Breast epithelium (tissue), 4 donors: ENCODE measurements at regions not wholly inside any gene's neighbourhood (a gene's known extent, or its start where the extent isn't known, plus 50 kb on each side); places are given as distances from the start of the nearest gene placed in this dataset.

ENCODE experiments used
- DNase-seq, 2 donors: peaks; one replicate each; pipeline ENCODE4 v3.0.0-alpha.2; 2019; ENCODE audit warnings: low spot score in 2 of 2
- H3K27ac ChIP-seq, 2 donors: fragments of 200-600 bp; sonication (generic) in 1 of 2; one replicate each; pipeline ENCODE4 v1.5.1; 2016 to 2019; ENCODE audit warnings: mild to moderate bottlenecking in 1 of 2
- H3K27me3 ChIP-seq, 2 donors: fragments of 200-600 bp; sonication (generic) in 1 of 2; one replicate each; pipeline versions ENCODE4 v1.5.1 to v1.6.0; 2017 to 2019; ENCODE audit warnings: control low read depth in 1 of 2, mild to moderate bottlenecking in 1 of 2
- H3K36me3 ChIP-seq: fragments of 200-600 bp; one replicate; pipeline ENCODE4 v1.5.1; 2019
- H3K4me1 ChIP-seq, 2 donors: fragments of 200-600 bp; sonication (generic); one replicate each; pipeline ENCODE4 v1.5.1; 2016 to 2019; ENCODE audit warnings: control low read depth in 1 of 2
- H3K4me3 ChIP-seq, 3 donors: fragments of 200-600 bp; sonication (generic); 1 replicate in 2 of 3; 2 replicates in 1 of 3; pipeline ENCODE4 v1.5.1; 2016 to 2019; ENCODE audit warnings: mild to moderate bottlenecking in 3 of 3, moderate library complexity in 2 of 3
- H3K9me3 ChIP-seq, 2 donors: fragments of 200-600 bp; sonication (generic) in 1 of 2; one replicate each; pipeline ENCODE4 v1.5.1; 2016 to 2019; ENCODE audit warnings: control low read depth in 1 of 2
- POLR2A ChIP-seq: fragments of 450-650 bp; IDR thresholded peaks from one replicate; pipeline ENCODE4 v1.6.1; 2016; ENCODE audit warnings: antibody characterized with exemption, mild to moderate bottlenecking, moderate library complexity
- POLR2AphosphoS5 ChIP-seq, 3 donors: sonication (generic); formaldehyde crosslinking; IDR thresholded peaks; one replicate each; pipeline ENCODE4 v1.6.1; 2017; ENCODE audit warnings: antibody characterized with exemption in 3 of 3
- intact Hi-C: fragments of 100-400 bp; cut with DNase I; formaldehyde crosslinking; loops from one replicate; pipeline ENCODE4 v1.15.1; 2023; ENCODE audit warnings: low total_unique reads
- TF ChIP-seq, protein P1 (sequence below), 3 donors: fragments of 450-650 bp; IDR thresholded peaks; one replicate each; pipeline ENCODE4 v1.5.1; 2016 to 2017; ENCODE audit warnings: antibody characterized with exemption in 3 of 3, mild to moderate bottlenecking in 3 of 3, moderate library complexity in 3 of 3

DNA sequence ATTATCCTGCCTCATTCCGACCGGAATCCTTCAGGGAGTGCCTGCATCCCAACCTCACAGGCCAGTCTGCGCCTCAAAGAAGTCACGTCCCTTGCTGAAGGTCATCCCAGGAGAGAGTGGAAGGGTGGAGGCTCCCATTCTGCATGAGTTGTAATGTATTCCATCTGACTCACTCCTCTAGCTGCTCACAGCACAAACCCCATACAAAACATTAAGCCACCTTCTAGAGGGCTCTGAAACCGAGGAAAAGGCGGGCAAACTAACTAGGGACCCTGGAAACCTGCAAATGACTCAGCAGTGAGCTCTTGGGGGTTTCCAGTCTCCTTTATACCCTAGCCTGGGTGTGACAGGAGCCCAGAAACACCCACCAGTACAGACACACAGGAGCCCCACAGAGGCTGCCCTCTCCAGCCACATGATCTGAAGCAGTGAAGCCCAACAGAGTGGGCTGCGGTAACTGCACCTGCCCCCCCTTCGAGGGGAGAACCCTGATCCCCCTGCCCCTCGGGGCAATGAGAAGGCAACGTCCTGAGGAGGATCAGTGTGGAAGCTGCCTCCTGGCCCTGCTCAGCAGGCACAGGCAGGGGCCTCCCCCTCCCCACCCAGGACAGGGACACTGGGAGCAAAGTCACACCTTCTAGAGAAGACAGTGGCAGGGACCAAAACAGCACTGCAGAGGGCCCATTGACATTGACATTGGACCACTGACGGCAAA, 69.3 kb upstream of the SNTG2 start:
- intact Hi-C loops: no loop called here
- TF ChIP-seq POLR2A: no peak
- TF ChIP-seq, protein P1, sequence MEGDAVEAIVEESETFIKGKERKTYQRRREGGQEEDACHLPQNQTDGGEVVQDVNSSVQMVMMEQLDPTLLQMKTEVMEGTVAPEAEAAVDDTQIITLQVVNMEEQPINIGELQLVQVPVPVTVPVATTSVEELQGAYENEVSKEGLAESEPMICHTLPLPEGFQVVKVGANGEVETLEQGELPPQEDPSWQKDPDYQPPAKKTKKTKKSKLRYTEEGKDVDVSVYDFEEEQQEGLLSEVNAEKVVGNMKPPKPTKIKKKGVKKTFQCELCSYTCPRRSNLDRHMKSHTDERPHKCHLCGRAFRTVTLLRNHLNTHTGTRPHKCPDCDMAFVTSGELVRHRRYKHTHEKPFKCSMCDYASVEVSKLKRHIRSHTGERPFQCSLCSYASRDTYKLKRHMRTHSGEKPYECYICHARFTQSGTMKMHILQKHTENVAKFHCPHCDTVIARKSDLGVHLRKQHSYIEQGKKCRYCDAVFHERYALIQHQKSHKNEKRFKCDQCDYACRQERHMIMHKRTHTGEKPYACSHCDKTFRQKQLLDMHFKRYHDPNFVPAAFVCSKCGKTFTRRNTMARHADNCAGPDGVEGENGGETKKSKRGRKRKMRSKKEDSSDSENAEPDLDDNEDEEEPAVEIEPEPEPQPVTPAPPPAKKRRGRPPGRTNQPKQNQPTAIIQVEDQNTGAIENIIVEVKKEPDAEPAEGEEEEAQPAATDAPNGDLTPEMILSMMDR (IDR thresholded peaks at IDR 0.05): no peak
- TF ChIP-seq POLR2AphosphoS5 (IDR thresholded peaks at IDR 0.05): no peak
- no peak for DNase-seq
- H3K9me3 ChIP-seq: no peaks in the 10 kb centered on the region
- no peaks in the 10 kb centered on the region for H3K4me1 ChIP-seq
- H3K27me3 ChIP-seq: peaks cover 0 to 10% of the 10 kb centered on the region in 2 donors
- H3K4me3 ChIP-seq: no peak overlapping the region
- H3K36me3 ChIP-seq: no peaks in the 10 kb centered on the region
- no peak overlapping the region for H3K27ac ChIP-seq

DNA sequence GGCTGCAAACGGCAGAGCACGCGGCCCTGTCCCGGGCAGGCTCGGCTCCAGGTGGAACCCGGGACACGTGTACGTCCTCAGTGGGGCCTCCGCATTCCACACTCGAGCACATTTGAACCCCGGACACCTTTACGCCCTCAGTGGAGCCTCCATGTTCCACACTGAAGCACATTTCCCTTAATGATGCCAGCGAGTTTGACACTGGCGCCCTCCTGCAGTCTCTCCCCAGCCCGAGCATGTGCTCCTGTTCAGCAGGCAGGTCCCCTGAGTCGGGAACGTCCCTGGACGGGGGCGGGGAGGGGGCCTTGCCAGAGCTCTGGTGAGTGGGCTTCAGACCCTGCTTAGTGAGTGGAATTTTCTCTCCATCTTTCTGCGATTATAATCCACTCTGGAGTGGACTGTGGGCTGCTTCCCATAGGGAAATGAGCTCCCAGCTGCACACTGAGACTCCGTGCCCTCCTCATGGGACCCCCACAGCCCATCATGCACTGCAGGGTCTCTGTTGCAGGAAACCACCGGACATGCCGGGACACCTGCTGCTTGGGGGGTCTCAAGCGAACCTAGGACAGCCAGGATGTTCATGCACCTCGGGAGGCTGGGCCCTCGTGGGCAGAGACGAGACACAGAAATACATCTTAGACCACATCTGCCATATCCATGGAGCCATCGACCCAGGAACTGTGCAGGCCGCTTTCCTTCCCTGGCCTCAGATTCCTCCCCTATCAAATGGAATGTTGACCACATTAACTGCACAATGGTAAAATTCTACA, 70.3 kb upstream of the SNTG2 start:
- Histone ChIP-seq H3K36me3 (no peaks in the 10 kb centered on the region), H3K27me3 (peaks cover 0 to 2% of the 10 kb centered on the region in 2 donors), H3K4me1 (no peaks in the 10 kb centered on the region), H3K27ac (no peak overlapping the region), H3K4me3 (no peak overlapping the region), H3K9me3 (no peaks in the 10 kb centered on the region)
- intact Hi-C loops: no loop called here
- no peak for TF ChIP-seq POLR2A
- no peak for TF ChIP-seq POLR2AphosphoS5 (IDR thresholded peaks at IDR 0.05)
- TF ChIP-seq, protein P1 (IDR thresholded peaks at IDR 0.05): no peak
- peak in 1 of 2 donors; percentile 42 for DNase-seq

DNA sequence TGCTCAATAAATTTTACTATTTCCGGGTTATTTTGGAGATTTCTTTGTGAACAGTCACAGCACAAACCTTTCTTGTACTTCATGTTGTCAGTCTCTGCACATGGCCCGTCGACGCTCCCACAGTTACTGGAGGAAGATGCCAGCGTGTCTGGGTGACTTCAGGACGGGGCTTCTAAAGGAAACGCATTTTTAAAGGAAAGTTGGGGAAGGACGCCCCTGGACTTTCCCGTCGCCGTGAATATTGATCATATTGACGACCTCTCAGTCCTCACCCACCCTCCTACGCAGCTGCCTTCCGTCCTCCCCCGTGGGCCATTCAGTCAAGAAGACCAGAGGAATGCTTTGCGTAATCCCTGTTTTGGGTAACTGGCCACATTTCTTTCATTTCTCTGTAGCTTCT, 71.1 kb upstream of the SNTG2 start:
- no peaks in the 10 kb centered on the region for H3K9me3 ChIP-seq
- peaks cover 0 to 2% of the 10 kb centered on the region in 2 donors for H3K27me3 ChIP-seq
- no peak overlapping the region for H3K4me3 ChIP-seq
- H3K4me1 ChIP-seq: no peaks in the 10 kb centered on the region
- TF ChIP-seq POLR2A: no peak
- TF ChIP-seq, protein P1 (IDR thresholded peaks at IDR 0.05): no peak
- TF ChIP-seq POLR2AphosphoS5 (IDR thresholded peaks at IDR 0.05): no peak
- DNase-seq: no peak
- no peak overlapping the region for H3K27ac ChIP-seq
- H3K36me3 ChIP-seq: no peaks in the 10 kb centered on the region
- intact Hi-C loops: no loop called here

DNA sequence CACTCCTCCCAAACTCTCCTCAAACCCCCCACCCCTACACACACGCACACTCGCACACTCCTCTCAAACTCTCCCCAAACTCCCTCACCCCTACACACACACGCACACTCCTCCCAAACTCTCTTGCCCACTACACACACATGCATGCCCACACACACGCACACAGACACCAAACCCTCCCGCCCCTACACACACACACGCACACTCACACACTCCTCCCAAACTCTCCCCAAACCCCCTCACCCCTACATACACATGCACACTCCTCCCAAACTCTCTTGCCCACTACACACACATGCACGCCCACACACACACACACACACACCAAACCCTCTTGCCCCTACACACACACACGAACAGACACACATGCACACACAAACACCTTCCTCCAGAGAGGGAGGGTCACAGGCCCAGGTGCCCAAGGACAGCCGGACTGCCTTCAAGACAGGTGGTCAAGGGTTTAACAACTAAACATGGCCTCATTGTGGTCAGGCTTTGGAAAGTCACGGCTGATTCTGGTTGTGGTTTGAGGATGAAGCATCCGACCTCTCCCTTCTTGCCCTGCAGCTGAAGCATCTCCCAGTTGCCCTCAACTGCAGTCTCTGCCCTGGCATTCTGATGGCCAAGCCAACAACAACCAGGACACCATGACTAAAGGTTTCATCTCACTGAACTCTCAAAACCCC, 72.3 kb upstream of the SNTG2 start:
- Histone ChIP-seq H3K4me3 (no peak overlapping the region), H3K27ac (no peak overlapping the region), H3K4me1 (no peaks in the 10 kb centered on the region), H3K27me3 (peaks cover 0 to 2% of the 10 kb centered on the region in 2 donors), H3K9me3 (no peaks in the 10 kb centered on the region), H3K36me3 (no peaks in the 10 kb centered on the region)
- TF ChIP-seq, protein P1 (IDR thresholded peaks at IDR 0.05): no peak
- TF ChIP-seq POLR2A (no peak), POLR2AphosphoS5 (IDR thresholded peaks at IDR 0.05) (no peak)
- intact Hi-C loops: no loop called here
- peak in 1 of 2 donors; percentile 47 for DNase-seq

DNA sequence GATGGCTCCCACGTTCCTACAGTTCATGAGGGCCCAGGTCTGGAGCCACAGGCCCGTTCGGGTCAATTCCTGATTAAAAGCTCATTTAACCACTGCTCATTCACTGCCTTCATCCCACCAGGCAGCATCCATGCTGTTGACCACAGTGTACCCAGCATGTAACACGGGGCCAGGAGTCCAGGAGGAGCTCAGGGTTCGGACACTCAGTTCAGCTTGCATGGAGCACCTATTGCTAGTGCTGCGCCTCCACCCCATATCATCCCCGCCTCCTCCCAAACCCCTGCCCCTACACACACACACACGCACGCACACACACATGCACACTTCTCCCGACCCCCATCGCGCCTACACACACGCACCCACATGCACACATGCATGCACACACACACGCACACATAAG, 72.9 kb upstream of the SNTG2 start:
- TF ChIP-seq, protein P1 (IDR thresholded peaks at IDR 0.05): no peak
- TF ChIP-seq POLR2AphosphoS5 (IDR thresholded peaks at IDR 0.05) (no peak), POLR2A (no peak)
- Histone ChIP-seq H3K36me3 (no peaks in the 10 kb centered on the region), H3K9me3 (no peaks in the 10 kb centered on the region), H3K27me3 (no peaks in the 10 kb centered on the region), H3K4me3 (no peak overlapping the region), H3K27ac (no peak overlapping the region), H3K4me1 (no peaks in the 10 kb centered on the region)
- DNase-seq: peak in 1 of 2 donors; percentile 36
- intact Hi-C loops: no loop called here
